ENCODE measurements at regions not wholly inside any gene's neighbourhood (a gene's known extent, or its start where the extent isn't known, plus 50 kb on each side); places are given as distances from the start of the nearest gene placed in this dataset.

GRCh38 chr4:138299881-138300280 lies 57.7 kb upstream of the SLC7A11 start:
- TF ChIP-seq CTCF (conservative IDR thresholded peaks at IDR 0.05; ENCODE audit: low read length) = no peak
- DNase-seq (ENCODE audit: low read depth) = no peak
- no peak overlapping the region for H3K4me3 ChIP-seq (ENCODE audit: low read length)

- no peak for DNase-seq (ENCODE audit: low read depth)
- TF ChIP-seq CTCF (conservative IDR thresholded peaks at IDR 0.05; ENCODE audit: low read length) = no peak
- no peak overlapping the region for H3K4me3 ChIP-seq (ENCODE audit: low read length)
Measured at GRCh38 chr4:138298866-138299265, 56.7 kb upstream of the SLC7A11 start.

- TF ChIP-seq CTCF (conservative IDR thresholded peaks at IDR 0.05; ENCODE audit: low read length) = no peak
- DNase-seq (ENCODE audit: low read depth) = no peak
- H3K4me3 ChIP-seq (ENCODE audit: low read length) = no peak overlapping the region
Measured at GRCh38 chr4:138298431-138298830, 56.3 kb upstream of the SLC7A11 start.

GRCh38 chr4:138297743-138298405 lies 55.7 kb upstream of the SLC7A11 start:
- no peak overlapping the region for H3K4me3 ChIP-seq (ENCODE audit: low read length)
- TF ChIP-seq CTCF (conservative IDR thresholded peaks at IDR 0.05; ENCODE audit: low read length) = no peak
- DNase-seq (ENCODE audit: low read depth) = no peak

GRCh38 chr4:138292321-138292720 lies 50.2 kb upstream of the SLC7A11 start:
- no peak for DNase-seq (ENCODE audit: low read depth)
- no peak for TF ChIP-seq CTCF (conservative IDR thresholded peaks at IDR 0.05; ENCODE audit: low read length)
- no peak overlapping the region for H3K4me3 ChIP-seq (ENCODE audit: low read length)
